ENCODE measurements at regions not wholly inside any gene's neighbourhood (a gene's known extent, or its start where the extent isn't known, plus 50 kb on each side); places are given as distances from the start of the nearest gene placed in this dataset.

GRCh38 chr10:3411044-3411443 is 238.5 kb upstream of the PITRM1 start:
- H3K4me3 Mint-ChIP-seq (ENCODE audit: low read depth) = no peak overlapping the region

GRCh38 chr10:3409928-3410327 is 237.3 kb upstream of the PITRM1 start:
- DNase-seq (ENCODE audit: low spot score, unreplicated experiment) = no peak
- TF ChIP-seq CTCF (IDR thresholded peaks at IDR 0.05; ENCODE audit: unreplicated experiment) = no peak
- Mint-ChIP-seq H3K4me3 (ENCODE audit: low read depth) (no peak overlapping the region), H3K27ac (no peak overlapping the region), H3K4me1 (ENCODE audit: low read depth) (peaks cover 7% of the 10 kb centered on the region), H3K36me3 (ENCODE audit: insufficient read depth) (peaks cover 2% of the 10 kb centered on the region), H3K27me3 (peaks cover 13% of the 10 kb centered on the region), H3K9me3 (ENCODE audit: low read depth) (peaks cover 5% of the 10 kb centered on the region)

More at GRCh38 chr10:3411044-3411443, 238.5 kb upstream of the PITRM1 start:
- H3K27ac Mint-ChIP-seq = no peak overlapping the region
- H3K9me3 Mint-ChIP-seq (ENCODE audit: low read depth) = peaks cover 5% of the 10 kb centered on the region
- peaks cover 2% of the 10 kb centered on the region for H3K36me3 Mint-ChIP-seq (ENCODE audit: insufficient read depth)
- peaks cover 7% of the 10 kb centered on the region for H3K4me1 Mint-ChIP-seq (ENCODE audit: low read depth)
- peaks cover 13% of the 10 kb centered on the region for H3K27me3 Mint-ChIP-seq
- TF ChIP-seq CTCF (IDR thresholded peaks at IDR 0.05; ENCODE audit: unreplicated experiment) = no peak
- no peak for DNase-seq (ENCODE audit: low spot score, unreplicated experiment)

- Mint-ChIP-seq H3K27ac (no peak overlapping the region), H3K36me3 (ENCODE audit: insufficient read depth) (peaks cover 2% of the 10 kb centered on the region), H3K4me1 (ENCODE audit: low read depth) (peaks cover 2% of the 10 kb centered on the region), H3K27me3 (peaks cover 7% of the 10 kb centered on the region), H3K9me3 (ENCODE audit: low read depth) (peaks cover 5% of the 10 kb centered on the region), H3K4me3 (ENCODE audit: low read depth) (no peak overlapping the region)
- no peak for DNase-seq (ENCODE audit: low spot score, unreplicated experiment)
- TF ChIP-seq CTCF (IDR thresholded peaks at IDR 0.05; ENCODE audit: unreplicated experiment) = no peak
These were observed 236.2 kb upstream of the PITRM1 start for GRCh38 chr10:3408603-3409365.

DNA sequence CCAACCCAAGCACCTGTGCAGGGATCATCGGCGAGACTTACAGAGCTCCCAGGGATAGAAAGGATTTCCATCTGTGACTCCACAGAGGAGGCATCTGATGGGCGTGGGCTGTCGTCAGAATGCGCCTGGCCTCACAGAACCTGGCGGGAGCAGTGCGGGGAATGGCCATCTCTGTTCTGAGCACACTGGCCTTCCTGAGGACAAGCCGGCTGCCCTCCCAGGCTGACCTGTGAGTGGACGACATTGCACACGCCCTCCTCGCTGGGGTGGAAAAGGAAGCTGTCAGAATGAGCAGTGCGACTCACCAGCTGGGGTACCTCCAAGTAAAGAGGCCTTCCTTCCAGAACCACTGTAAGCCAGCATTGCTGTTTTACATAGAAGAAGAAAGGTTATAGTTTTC is 234.6 kb upstream of the PITRM1 start:
- Mint-ChIP-seq H3K27me3 (peaks cover 4% of the 10 kb centered on the region), H3K27ac (no peak overlapping the region)
- no peak for TF ChIP-seq CTCF (IDR thresholded peaks at IDR 0.05; ENCODE audit: unreplicated experiment)

GRCh38 chr10:3406556-3406955 is 234.0 kb upstream of the PITRM1 start:
- DNase-seq (ENCODE audit: low spot score, unreplicated experiment) = no peak

More for the DNA sequence above, 234.6 kb upstream of the PITRM1 start:
- DNase-seq (ENCODE audit: low spot score, unreplicated experiment) = no peak
- H3K9me3 Mint-ChIP-seq (ENCODE audit: low read depth) = peaks cover 5% of the 10 kb centered on the region
- no peak overlapping the region for H3K4me3 Mint-ChIP-seq (ENCODE audit: low read depth)
- H3K4me1 Mint-ChIP-seq (ENCODE audit: low read depth) = peaks cover 2% of the 10 kb centered on the region
- H3K36me3 Mint-ChIP-seq (ENCODE audit: insufficient read depth) = peaks cover 2% of the 10 kb centered on the region

More at GRCh38 chr10:3406556-3406955, 234.0 kb upstream of the PITRM1 start:
- TF ChIP-seq CTCF (IDR thresholded peaks at IDR 0.05; ENCODE audit: unreplicated experiment) = no peak
- peaks cover 2% of the 10 kb centered on the region for H3K36me3 Mint-ChIP-seq (ENCODE audit: insufficient read depth)
- no peak overlapping the region for H3K4me3 Mint-ChIP-seq (ENCODE audit: low read depth)
- H3K27ac Mint-ChIP-seq = no peak overlapping the region
- H3K9me3 Mint-ChIP-seq (ENCODE audit: low read depth) = peaks cover 5% of the 10 kb centered on the region
- H3K4me1 Mint-ChIP-seq (ENCODE audit: low read depth) = peaks cover 2% of the 10 kb centered on the region
- H3K27me3 Mint-ChIP-seq = peaks cover 4% of the 10 kb centered on the region
